Sigmoid colon (tissue), 4 donors: ENCODE measurements at regions not wholly inside any gene's neighbourhood (a gene's known extent, or its start where the extent isn't known, plus 50 kb on each side); places are given as distances from the start of the nearest gene placed in this dataset.

Source experiments
- POLR2A ChIP-seq, 2 donors: fragments of 450-650 bp; IDR thresholded peaks; one replicate each; pipeline ENCODE4 v1.6.1; 2016; ENCODE audit warnings: antibody characterized with exemption in 2 of 2, mild to moderate bottlenecking in 2 of 2, moderate library complexity in 2 of 2
- POLR2AphosphoS5 ChIP-seq, 4 donors: sonication (generic); formaldehyde crosslinking; IDR thresholded peaks; one replicate each; pipeline ENCODE4 v1.6.1; 2017; ENCODE audit warnings: antibody characterized with exemption in 4 of 4

- TF ChIP-seq POLR2AphosphoS5 (IDR thresholded peaks at IDR 0.05) (no peak), POLR2A (IDR thresholded peaks at IDR 0.05) (no peak)
Measured at GRCh38 chr6:163768905-163769304, 354.4 kb downstream of the QKI start.
